Nephron progenitor cell (in vitro differentiated cells): ENCODE measurements at regions not wholly inside any gene's neighbourhood (a gene's known extent, or its start where the extent isn't known, plus 50 kb on each side); places are given as distances from the start of the nearest gene placed in this dataset.

Experiments
- DNase-seq: peaks from one replicate; pipeline ENCODE4 v3.0.0; 2021
- H3K27ac Mint-ChIP-seq: 2 replicates; pipeline ENCODE4 v1.8.0; 2021; ENCODE audit warnings: mild to moderate bottlenecking, moderate library complexity, mixed read lengths
- H3K27me3 Mint-ChIP-seq: 2 replicates; pipeline ENCODE4 v1.8.0; 2021; ENCODE audit warnings: mild to moderate bottlenecking, low read depth, mixed read lengths; ENCODE audit not compliant: poor library complexity
- H3K36me3 Mint-ChIP-seq: 2 replicates; pipeline ENCODE4 v1.8.0; 2021; ENCODE audit warnings: low read depth, mixed read lengths
- H3K4me1 Mint-ChIP-seq: 2 replicates; pipeline ENCODE4 v1.8.0; 2021; ENCODE audit warnings: mixed read lengths
- H3K4me3 Mint-ChIP-seq: 2 replicates; pipeline ENCODE4 v1.8.0; 2021; ENCODE audit warnings: mild to moderate bottlenecking, moderate library complexity, mixed read lengths
- H3K9me3 Mint-ChIP-seq: 2 replicates; pipeline ENCODE4 v1.8.0; 2021; ENCODE audit warnings: mild to moderate bottlenecking, moderate library complexity, mixed read lengths
- TF ChIP-seq, protein P1 (sequence below): fragments of 200-600 bp; sonication (generic); IDR thresholded peaks from 2 replicates; pipeline ENCODE4 v1.5.0; 2021; ENCODE audit warnings: antibody characterized with exemption

DNA sequence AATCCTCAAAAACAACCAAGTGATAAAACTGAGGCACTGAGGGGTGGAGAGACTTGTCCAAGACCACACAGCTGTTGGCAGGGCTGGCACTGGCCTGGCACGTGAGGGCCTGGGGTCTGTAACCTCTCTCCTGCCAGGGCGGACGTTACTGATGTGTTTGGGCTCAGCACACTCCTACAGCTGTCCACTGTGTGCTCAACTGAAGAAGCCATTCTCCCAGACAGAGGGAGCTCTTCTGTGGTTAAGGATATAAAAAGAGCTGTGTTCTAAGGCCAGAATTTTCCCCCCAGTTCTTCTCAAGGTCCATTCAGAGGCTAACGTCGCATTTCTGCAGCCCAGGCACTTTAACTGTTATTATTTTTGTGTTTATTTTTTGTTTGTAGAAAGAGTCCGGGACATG lies 429.0 kb upstream of the ATP11B start:
- Mint-ChIP-seq H3K27ac (no peak overlapping the region), H3K4me1 (no peaks in the 10 kb centered on the region), H3K27me3 (no peaks in the 10 kb centered on the region), H3K4me3 (no peak overlapping the region), H3K36me3 (no peaks in the 10 kb centered on the region), H3K9me3 (no peaks in the 10 kb centered on the region)
- TF ChIP-seq, protein P1, sequence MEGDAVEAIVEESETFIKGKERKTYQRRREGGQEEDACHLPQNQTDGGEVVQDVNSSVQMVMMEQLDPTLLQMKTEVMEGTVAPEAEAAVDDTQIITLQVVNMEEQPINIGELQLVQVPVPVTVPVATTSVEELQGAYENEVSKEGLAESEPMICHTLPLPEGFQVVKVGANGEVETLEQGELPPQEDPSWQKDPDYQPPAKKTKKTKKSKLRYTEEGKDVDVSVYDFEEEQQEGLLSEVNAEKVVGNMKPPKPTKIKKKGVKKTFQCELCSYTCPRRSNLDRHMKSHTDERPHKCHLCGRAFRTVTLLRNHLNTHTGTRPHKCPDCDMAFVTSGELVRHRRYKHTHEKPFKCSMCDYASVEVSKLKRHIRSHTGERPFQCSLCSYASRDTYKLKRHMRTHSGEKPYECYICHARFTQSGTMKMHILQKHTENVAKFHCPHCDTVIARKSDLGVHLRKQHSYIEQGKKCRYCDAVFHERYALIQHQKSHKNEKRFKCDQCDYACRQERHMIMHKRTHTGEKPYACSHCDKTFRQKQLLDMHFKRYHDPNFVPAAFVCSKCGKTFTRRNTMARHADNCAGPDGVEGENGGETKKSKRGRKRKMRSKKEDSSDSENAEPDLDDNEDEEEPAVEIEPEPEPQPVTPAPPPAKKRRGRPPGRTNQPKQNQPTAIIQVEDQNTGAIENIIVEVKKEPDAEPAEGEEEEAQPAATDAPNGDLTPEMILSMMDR, result no peak
- DNase-seq, result no peak

DNA sequence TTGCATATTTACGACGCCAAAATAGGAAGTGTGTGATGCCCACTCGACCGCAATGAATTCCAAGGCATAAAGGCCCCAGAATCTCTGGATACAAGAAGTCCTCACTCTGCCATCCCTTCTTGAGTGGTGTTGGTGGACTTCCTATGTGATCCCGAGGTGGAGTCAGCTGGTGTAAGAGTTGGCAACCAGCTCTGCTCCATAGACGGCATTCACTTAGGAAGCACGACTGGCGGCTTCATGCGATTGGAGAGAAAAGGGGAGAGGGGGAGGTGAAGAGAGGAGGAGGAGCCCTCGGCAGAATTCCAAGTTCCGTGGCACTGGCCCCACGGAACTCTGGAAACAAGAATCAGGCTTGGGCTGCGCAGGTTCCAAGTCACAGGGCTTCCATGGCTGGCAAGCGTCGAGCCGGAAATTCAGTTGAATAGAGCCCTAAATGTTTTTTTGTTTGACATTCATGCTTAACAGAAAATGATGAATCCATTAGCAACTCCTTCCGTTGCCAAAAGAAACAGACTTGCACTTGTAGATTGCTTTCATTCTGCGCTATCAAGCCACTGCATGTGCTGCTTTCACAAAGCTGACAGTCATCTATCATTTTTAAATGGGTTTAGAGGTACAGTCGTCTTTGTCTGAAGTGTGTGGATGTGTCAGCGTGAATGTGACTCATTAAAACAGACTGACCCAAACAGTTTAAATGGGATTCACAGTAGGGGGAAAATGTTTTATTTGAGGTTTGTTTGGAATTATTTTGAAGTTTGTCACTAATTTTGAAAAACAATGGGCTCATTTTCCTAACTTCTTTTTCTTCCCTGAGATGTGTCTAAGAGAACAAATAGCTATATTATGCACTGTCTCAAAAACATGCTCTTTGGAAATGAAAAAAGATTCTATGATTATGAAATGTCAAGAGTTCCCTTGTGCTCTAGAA lies 428.3 kb upstream of the ATP11B start:
- H3K27me3 Mint-ChIP-seq, result no peaks in the 10 kb centered on the region
- TF ChIP-seq, protein P1, result no peak
- no peaks in the 10 kb centered on the region for H3K36me3 Mint-ChIP-seq
- H3K27ac Mint-ChIP-seq, result no peak overlapping the region
- no peak overlapping the region for H3K4me3 Mint-ChIP-seq
- no peaks in the 10 kb centered on the region for H3K4me1 Mint-ChIP-seq
- no peak for DNase-seq
- H3K9me3 Mint-ChIP-seq, result no peaks in the 10 kb centered on the region

DNA sequence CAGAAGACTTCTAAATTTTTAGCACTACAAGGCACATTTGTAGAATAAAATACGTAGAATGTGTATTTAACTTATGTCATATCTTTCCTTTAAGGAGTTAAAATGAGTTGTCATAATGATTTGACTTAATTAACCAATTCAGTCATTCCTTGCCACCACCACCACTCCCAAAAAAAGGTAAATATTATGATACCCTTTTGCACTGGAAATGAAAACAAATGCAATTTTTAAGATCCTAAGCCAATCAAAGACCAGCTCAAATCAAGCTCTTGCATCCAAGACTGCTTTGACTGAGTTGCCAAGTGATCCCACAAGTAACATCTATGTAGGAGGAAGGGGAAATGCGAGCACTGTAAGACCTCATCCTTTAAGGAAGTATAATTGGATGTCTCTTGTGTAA lies 426.6 kb upstream of the ATP11B start:
- Mint-ChIP-seq H3K36me3 (no peaks in the 10 kb centered on the region), H3K9me3 (no peaks in the 10 kb centered on the region), H3K4me3 (no peak overlapping the region), H3K27ac (no peak overlapping the region), H3K4me1 (no peaks in the 10 kb centered on the region), H3K27me3 (no peaks in the 10 kb centered on the region)
- no peak for DNase-seq
- TF ChIP-seq, protein P1, result no peak

DNA sequence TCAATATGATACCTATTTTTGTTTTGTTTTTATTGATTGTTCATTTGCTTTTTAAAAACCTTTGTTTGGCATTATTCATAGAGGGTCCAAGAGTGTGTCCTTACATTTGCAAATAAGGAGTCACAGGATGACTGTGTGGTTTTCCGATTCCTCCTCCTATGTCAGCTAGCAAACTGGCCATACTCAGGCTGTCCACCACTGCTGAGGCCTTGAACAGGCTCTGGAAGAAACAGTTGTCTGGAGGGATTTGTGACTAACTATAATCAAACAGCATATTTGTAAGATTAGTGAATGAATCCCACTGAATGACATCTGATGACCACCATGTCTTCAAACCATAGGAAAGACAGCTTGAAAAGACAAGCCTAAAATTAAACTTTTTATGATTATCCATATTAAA lies 423.4 kb upstream of the ATP11B start:
- Mint-ChIP-seq H3K27ac (no peak overlapping the region), H3K36me3 (no peaks in the 10 kb centered on the region), H3K27me3 (peaks cover 4% of the 10 kb centered on the region), H3K4me1 (no peaks in the 10 kb centered on the region), H3K9me3 (no peaks in the 10 kb centered on the region), H3K4me3 (no peak overlapping the region)
- DNase-seq, result no peak
- TF ChIP-seq, protein P1, result no peak

DNA sequence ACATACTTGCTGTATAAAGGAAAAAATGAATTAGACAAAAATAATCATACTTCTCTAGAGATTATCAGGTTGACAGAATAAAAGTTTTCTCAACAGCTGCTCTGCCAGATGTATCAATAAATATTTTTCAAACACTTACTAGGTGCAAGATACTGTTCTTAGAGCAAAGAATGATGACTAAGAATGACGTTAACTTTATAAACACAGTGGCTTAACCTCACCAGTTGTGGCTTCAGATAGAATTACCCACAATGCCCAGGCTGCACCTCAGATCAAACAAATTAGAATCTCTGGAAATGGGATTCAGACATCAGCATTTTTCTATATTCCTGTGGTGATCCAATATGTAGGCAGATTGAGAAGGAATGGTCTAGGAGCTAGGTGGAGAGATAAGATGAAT lies 422.4 kb upstream of the ATP11B start:
- H3K4me3 Mint-ChIP-seq, result no peak overlapping the region
- H3K36me3 Mint-ChIP-seq, result no peaks in the 10 kb centered on the region
- peaks cover 4% of the 10 kb centered on the region for H3K27me3 Mint-ChIP-seq
- no peaks in the 10 kb centered on the region for H3K9me3 Mint-ChIP-seq
- no peak overlapping the region for H3K27ac Mint-ChIP-seq
- DNase-seq, result no peak
- peaks cover 4% of the 10 kb centered on the region for H3K4me1 Mint-ChIP-seq
- TF ChIP-seq, protein P1, result no peak

DNA sequence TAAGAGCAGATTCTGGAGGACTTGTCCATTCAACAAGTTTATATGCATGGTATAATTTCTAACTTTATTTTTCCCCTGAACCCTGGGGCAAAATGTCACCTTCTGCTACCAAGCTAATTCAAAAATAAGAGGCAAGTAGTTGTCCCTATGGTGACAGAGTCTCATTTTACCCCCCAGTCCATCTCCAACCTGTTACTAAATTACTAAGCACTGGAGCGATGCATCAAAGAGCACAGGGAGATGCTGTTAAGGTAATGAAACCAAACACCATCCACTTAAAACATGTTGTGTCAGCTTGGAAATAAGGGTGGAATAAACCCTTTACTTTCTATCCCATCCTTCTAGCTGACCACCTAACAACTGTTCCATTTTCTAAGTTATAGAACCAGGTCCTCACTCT lies 417.4 kb upstream of the ATP11B start:
- no peak for DNase-seq
- no peaks in the 10 kb centered on the region for H3K9me3 Mint-ChIP-seq
- peaks cover 5% of the 10 kb centered on the region for H3K4me1 Mint-ChIP-seq
- TF ChIP-seq, protein P1, result no peak
- H3K36me3 Mint-ChIP-seq, result no peaks in the 10 kb centered on the region
- H3K27ac Mint-ChIP-seq, result no peak overlapping the region
- H3K4me3 Mint-ChIP-seq, result no peak overlapping the region
- H3K27me3 Mint-ChIP-seq, result peaks cover 4% of the 10 kb centered on the region
